GM18520 (cell line): ENCODE measurements at regions not wholly inside any gene's neighbourhood (a gene's known extent, or its start where the extent isn't known, plus 50 kb on each side); places are given as distances from the start of the nearest gene placed in this dataset.
"Not testable (repeated sequence)": the region's sequence is repeated elsewhere in the genome, so short reads cannot be mapped to it uniquely, and the experiment has no call there.

Source experiments
- ATAC-seq: cut with Tn5 transposase; IDR thresholded peaks from one replicate; pipeline ENCODE4 v1.9.1; 2021; ENCODE audit not compliant: unreplicated experiment

- no peak for ATAC-seq
Observed at GRCh38 chr17:73834684-73835343, 190.6 kb upstream of the SDK2 start.

GRCh38 chr17:73835605-73836004 lies 191.4 kb upstream of the SDK2 start:
- no peak for ATAC-seq

GRCh38 chr17:73838815-73839214 lies 194.6 kb upstream of the SDK2 start:
- no peak for ATAC-seq

- no peak for ATAC-seq
Observed at GRCh38 chr17:73840829-73841228, 196.6 kb upstream of the SDK2 start.

GRCh38 chr17:73841431-73842060 lies 197.3 kb upstream of the SDK2 start:
- ATAC-seq, result no peak

- no peak for ATAC-seq
Observed at GRCh38 chr17:73847952-73848351, 203.7 kb upstream of the SDK2 start.

- ATAC-seq, result no peak
Observed at GRCh38 chr17:73850426-73850825, 206.2 kb upstream of the SDK2 start.

- no peak for ATAC-seq
Observed at GRCh38 chr17:73851091-73851490, 206.8 kb upstream of the SDK2 start.

GRCh38 chr17:73851921-73852320 lies 207.7 kb upstream of the SDK2 start:
- no peak for ATAC-seq

- ATAC-seq, result no peak
Observed at GRCh38 chr17:73855720-73856333, 211.6 kb upstream of the SDK2 start.

- ATAC-seq, result no peak
Observed at GRCh38 chr17:73856556-73856955, 212.3 kb upstream of the SDK2 start.

- ATAC-seq, result not testable (repeated sequence)
Observed at GRCh38 chr17:73859439-73860008, 215.3 kb upstream of the SDK2 start.

- no peak for ATAC-seq
Observed at GRCh38 chr17:73861543-73861942, 217.3 kb upstream of the SDK2 start.

GRCh38 chr17:73863761-73864535 lies 219.7 kb upstream of the SDK2 start:
- ATAC-seq, result no peak

GRCh38 chr17:73865831-73866230 lies 221.6 kb upstream of the SDK2 start:
- ATAC-seq, result no peak

- no peak for ATAC-seq
Observed at GRCh38 chr17:73867056-73867455, 222.8 kb upstream of the SDK2 start.

- no peak for ATAC-seq
Observed at GRCh38 chr17:73870068-73870467, 225.8 kb upstream of the SDK2 start.

GRCh38 chr17:73870473-73870872 lies 226.2 kb upstream of the SDK2 start:
- ATAC-seq, result no peak

GRCh38 chr17:73872816-73873215 lies 228.6 kb upstream of the SDK2 start:
- no peak for ATAC-seq

GRCh38 chr17:73874008-73874720 lies 229.9 kb upstream of the SDK2 start:
- no peak for ATAC-seq

- no peak for ATAC-seq
Observed at GRCh38 chr17:73875346-73875745, 231.1 kb upstream of the SDK2 start.
